Upper lobe of left lung (tissue), 6 donors: ENCODE measurements at regions not wholly inside any gene's neighbourhood (a gene's known extent, or its start where the extent isn't known, plus 50 kb on each side); places are given as distances from the start of the nearest gene placed in this dataset.

ENCODE experiments used
- ATAC-seq, 2 donors: fragments of 200-7000 bp; cut with Tn5 transposase; one replicate each; pipeline ENCODE4 v1.9.1; 2022; ENCODE audit warnings: mild to moderate bottlenecking in 2 of 2, moderate library complexity in 2 of 2; ENCODE audit not compliant: low FRiP score in 2 of 2
- DNase-seq, 2 donors: peaks; one replicate each; pipeline ENCODE4 v3.0.0-alpha.2; 2019 to 2020
- H3K27ac ChIP-seq, 4 donors: fragments of 200-600 bp; sonication (generic); one replicate each; pipeline ENCODE4 v1.5.1; 2016 to 2019
- H3K27me3 ChIP-seq, 4 donors: fragments of 200-600 bp; sonication (generic); one replicate each; pipeline ENCODE4 v1.5.1; 2017 to 2019
- H3K36me3 ChIP-seq, 4 donors: fragments of 200-600 bp; sonication (generic); one replicate each; pipeline ENCODE4 v1.5.1; 2016 to 2019
- H3K4me1 ChIP-seq, 4 donors: fragments of 200-600 bp; sonication (generic); one replicate each; pipeline ENCODE4 v1.5.1; 2018 to 2019
- H3K4me3 ChIP-seq, 4 donors: fragments of 200-600 bp; sonication (generic); one replicate each; pipeline ENCODE4 v1.5.1; 2017 to 2019; ENCODE audit warnings: mild to moderate bottlenecking in 2 of 4, moderate library complexity in 1 of 4
- H3K9me3 ChIP-seq, 4 donors: fragments of 200-600 bp; sonication (generic); one replicate each; pipeline ENCODE4 v1.5.1; 2018 to 2019
- CTCF ChIP-seq, 6 experiments: fragments of 450-650 bp in 4 of 6; fragments of 200-600 bp in 2 of 6; sonication (generic) in 2 of 6; IDR thresholded peaks; one replicate each; pipeline ENCODE4 v1.5.1; 2016 to 2019; ENCODE audit warnings: antibody characterized with exemption in 6 of 6
- EP300 ChIP-seq, 4 donors: sonication (generic); formaldehyde crosslinking; IDR thresholded peaks; one replicate each; pipeline ENCODE4 v1.5.1; 2017; ENCODE audit warnings: antibody characterized with exemption in 4 of 4, control low read depth in 2 of 4
- POLR2A ChIP-seq, 4 donors: fragments of 450-650 bp; IDR thresholded peaks; one replicate each; pipeline ENCODE4 v1.5.1; 2016 to 2017; ENCODE audit warnings: antibody characterized with exemption in 4 of 4, mild to moderate bottlenecking in 2 of 4
- POLR2AphosphoS5 ChIP-seq, 2 donors: sonication (generic); formaldehyde crosslinking; IDR thresholded peaks; one replicate each; pipeline ENCODE4 v1.5.1; 2017; ENCODE audit warnings: antibody characterized with exemption in 2 of 2
- WGBS, 2 donors: methylation state at CpG; one replicate each; pipeline ENCODE4 v1.1.5; 2017 to 2018; 5-methylcytosine and 5-hydroxymethylcytosine counted together
- donor health status: DM: no; HTN: no; CAD: no; lungs with moderate emphysema.
- donor health status: DM: no; HTN: yes; CAD: no; lungs with severe emphysema.

DNA sequence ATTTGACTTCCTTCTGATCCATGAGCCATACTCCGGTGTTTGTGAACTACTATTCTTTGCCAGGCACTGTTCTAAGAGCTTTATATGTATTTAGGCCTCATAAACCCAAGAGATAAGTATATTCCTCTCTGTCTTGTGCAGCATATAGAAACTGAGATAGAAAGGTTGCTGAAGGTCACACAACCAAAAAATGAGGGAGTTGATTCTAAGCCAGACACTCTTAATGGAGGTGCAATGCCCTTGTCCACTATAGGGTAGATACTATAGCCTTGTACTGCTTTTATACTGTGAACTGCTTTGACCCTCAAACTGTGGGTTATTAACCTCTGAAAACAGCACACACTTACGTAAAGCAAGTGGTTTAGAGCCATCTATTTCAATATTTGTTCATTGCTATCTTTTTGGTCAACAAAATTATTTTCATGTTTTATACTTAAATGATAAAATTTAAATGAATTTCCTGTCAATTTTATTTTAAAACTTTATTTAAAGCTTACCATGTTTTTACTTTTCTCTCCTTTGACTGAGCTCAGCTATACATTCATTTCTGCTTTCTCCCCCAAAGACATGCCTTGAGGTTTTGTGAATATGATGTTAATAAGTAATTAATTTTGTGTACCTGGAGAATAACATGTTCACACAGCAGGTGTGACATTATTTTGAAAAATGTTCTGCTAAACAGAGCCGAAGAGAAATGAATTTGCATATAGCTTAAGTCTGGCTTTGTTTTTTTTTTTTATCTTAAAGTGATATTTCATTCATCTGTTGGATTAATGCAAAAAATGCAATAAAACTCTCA lies 687.3 kb downstream of the DNAJB9 start:
- Histone ChIP-seq H3K36me3 (no peaks in the 10 kb centered on the region), H3K27me3 (no peaks in the 10 kb centered on the region), H3K27ac (no peak overlapping the region), H3K4me3 (no peak overlapping the region), H3K9me3 (no peaks in the 10 kb centered on the region), H3K4me1 (no peaks in the 10 kb centered on the region)
- WGBS, 2 donors = 81% methylated on average over 3 of the region's 3 CpGs
- TF ChIP-seq POLR2AphosphoS5 (IDR thresholded peaks at IDR 0.05) = no peak
- TF ChIP-seq EP300 (IDR thresholded peaks at IDR 0.05) = no peak
- TF ChIP-seq POLR2A (IDR thresholded peaks at IDR 0.05) = no peak
- TF ChIP-seq CTCF (IDR thresholded peaks at IDR 0.05) = no peak
- no peak for DNase-seq
- ATAC-seq = no peak

DNA sequence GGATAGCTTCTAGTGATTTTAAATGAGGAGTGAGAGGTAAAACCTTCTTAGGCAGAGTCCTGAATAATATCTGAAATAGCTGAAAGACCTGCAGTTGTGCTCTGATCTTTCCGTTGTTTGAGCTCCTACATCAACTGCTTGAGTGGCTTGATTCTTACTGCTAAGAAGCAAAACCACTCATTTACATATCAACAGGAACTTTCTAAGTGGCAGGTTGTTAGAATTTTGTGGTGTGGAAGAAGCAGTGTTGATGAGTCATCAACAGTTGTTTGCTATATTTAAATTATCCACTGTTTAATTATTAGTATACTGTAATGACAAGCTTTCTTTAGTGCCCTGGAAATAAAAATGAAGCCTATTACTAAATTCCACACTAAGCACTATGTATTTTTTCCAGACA lies 689.5 kb downstream of the DNAJB9 start:
- 13 to 26% methylated on average over 1 of the region's 1 CpG for WGBS, 2 donors
- DNase-seq = no peak
- H3K4me3 ChIP-seq = no peak overlapping the region
- H3K36me3 ChIP-seq = no peaks in the 10 kb centered on the region
- no peaks in the 10 kb centered on the region for H3K27me3 ChIP-seq
- no peak overlapping the region for H3K27ac ChIP-seq
- H3K9me3 ChIP-seq = no peaks in the 10 kb centered on the region
- no peak for TF ChIP-seq POLR2A (IDR thresholded peaks at IDR 0.05)
- TF ChIP-seq EP300 (IDR thresholded peaks at IDR 0.05) = no peak
- TF ChIP-seq POLR2AphosphoS5 (IDR thresholded peaks at IDR 0.05) = no peak
- no peak for TF ChIP-seq CTCF (IDR thresholded peaks at IDR 0.05)
- no peak for ATAC-seq
- no peaks in the 10 kb centered on the region for H3K4me1 ChIP-seq

DNA sequence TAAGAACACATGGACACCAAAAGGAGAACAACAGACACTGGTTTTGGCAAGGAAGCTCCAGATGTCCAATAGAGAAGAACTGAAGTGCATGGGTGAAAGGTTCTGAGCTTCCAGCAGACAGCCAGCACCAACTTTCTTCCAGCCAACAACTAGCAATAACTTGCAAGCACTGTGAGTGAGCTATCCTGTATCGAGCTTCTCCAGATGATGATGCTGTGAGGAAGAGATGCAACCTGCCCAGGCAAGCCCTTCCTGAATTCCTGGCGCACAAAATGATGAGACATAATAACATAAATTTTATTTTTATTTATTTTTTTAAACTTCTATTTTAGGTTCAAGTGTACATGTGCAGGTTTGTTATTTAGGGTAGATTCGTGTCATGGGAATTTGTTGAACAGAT lies 692.1 kb downstream of the DNAJB9 start:
- Histone ChIP-seq H3K27me3 (no peaks in the 10 kb centered on the region), H3K9me3 (no peaks in the 10 kb centered on the region), H3K27ac (no peak overlapping the region), H3K4me1 (no peaks in the 10 kb centered on the region), H3K36me3 (no peaks in the 10 kb centered on the region), H3K4me3 (no peak overlapping the region)
- no peak for ATAC-seq
- TF ChIP-seq POLR2AphosphoS5 (IDR thresholded peaks at IDR 0.05) (no peak), POLR2A (IDR thresholded peaks at IDR 0.05) (no peak), EP300 (IDR thresholded peaks at IDR 0.05) (no peak), CTCF (IDR thresholded peaks at IDR 0.05) (no peak)
- 79 to 83% methylated on average over 3 of the region's 3 CpGs for WGBS, 2 donors
- DNase-seq = no peak

DNA sequence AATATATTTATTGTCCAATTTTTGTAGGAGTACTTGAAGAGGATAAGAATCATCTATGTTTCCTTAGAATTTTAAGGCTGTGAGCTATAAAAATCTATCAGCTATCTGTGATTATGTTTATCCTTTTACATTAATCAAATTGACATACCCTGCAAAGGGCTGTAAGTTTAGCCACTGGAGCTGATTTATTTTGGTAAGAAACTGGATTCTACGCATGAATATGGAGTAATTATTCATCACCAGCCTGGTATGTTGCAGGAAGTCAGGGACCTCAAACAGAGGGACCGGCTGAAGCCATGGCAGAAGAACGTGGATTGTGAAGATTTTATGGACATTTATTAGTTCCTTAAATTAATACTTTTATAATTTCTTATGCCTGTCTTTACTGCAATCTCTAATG lies 696.9 kb downstream of the DNAJB9 start:
- H3K4me1 ChIP-seq = no peaks in the 10 kb centered on the region
- ATAC-seq = no peak
- peaks cover 0 to 4% (median 0%) of the 10 kb centered on the region in 4 donors for H3K9me3 ChIP-seq
- H3K27me3 ChIP-seq = no peaks in the 10 kb centered on the region
- TF ChIP-seq EP300 (IDR thresholded peaks at IDR 0.05) (no peak), POLR2AphosphoS5 (IDR thresholded peaks at IDR 0.05) (no peak)
- no peaks in the 10 kb centered on the region for H3K36me3 ChIP-seq
- DNase-seq = no peak
- H3K4me3 ChIP-seq = no peak overlapping the region
- H3K27ac ChIP-seq = no peak overlapping the region
- 82 to 87% methylated on average over 3 of the region's 3 CpGs for WGBS, 2 donors

GRCh38 chr7:109276348-109276747 lies 706.7 kb downstream of the DNAJB9 start:
- Histone ChIP-seq H3K4me1 (no peaks in the 10 kb centered on the region), H3K9me3 (no peaks in the 10 kb centered on the region), H3K27me3 (no peaks in the 10 kb centered on the region), H3K36me3 (no peaks in the 10 kb centered on the region), H3K27ac (no peak overlapping the region), H3K4me3 (no peak overlapping the region)
- TF ChIP-seq POLR2A (IDR thresholded peaks at IDR 0.05) (no peak), CTCF (IDR thresholded peaks at IDR 0.05) (no peak), POLR2AphosphoS5 (IDR thresholded peaks at IDR 0.05) (no peak), EP300 (IDR thresholded peaks at IDR 0.05) (no peak)
- no peak for DNase-seq
- ATAC-seq = no peak
